ENCODE measurements at regions not wholly inside any gene's neighbourhood (a gene's known extent, or its start where the extent isn't known, plus 50 kb on each side); places are given as distances from the start of the nearest gene placed in this dataset.
A peak's percentile ranks its signal among the peaks of the same experiment; 100 is the strongest.

GRCh38 chr19:30173593-30174356 lies 198.4 kb upstream of the ZNF536 start:
- no peak for DNase-seq

GRCh38 chr19:30174357-30174645 lies 197.9 kb upstream of the ZNF536 start:
- DNase-seq = no peak

GRCh38 chr19:30174791-30175190 lies 197.4 kb upstream of the ZNF536 start:
- no peak for DNase-seq

GRCh38 chr19:30175987-30176386 lies 196.2 kb upstream of the ZNF536 start:
- DNase-seq = no peak

GRCh38 chr19:30178721-30179402 lies 193.3 kb upstream of the ZNF536 start:
- DNase-seq = no peak

GRCh38 chr19:30180691-30181090 lies 191.5 kb upstream of the ZNF536 start:
- no peak for DNase-seq

GRCh38 chr19:30183807-30184490 lies 188.2 kb upstream of the ZNF536 start:
- DNase-seq = no peak

GRCh38 chr19:30202060-30202600 lies 170.1 kb upstream of the ZNF536 start:
- DNase-seq = no peak

- DNase-seq = no peak
Measured at GRCh38 chr19:30204721-30205120, 167.5 kb upstream of the ZNF536 start.

GRCh38 chr19:30206187-30206586 lies 166.0 kb upstream of the ZNF536 start:
- DNase-seq = no peak

- no peak for DNase-seq
Measured at GRCh38 chr19:30207357-30207756, 164.8 kb upstream of the ZNF536 start.

GRCh38 chr19:30208436-30209060 lies 163.6 kb upstream of the ZNF536 start:
- no peak for DNase-seq

GRCh38 chr19:30209617-30210600 lies 162.3 kb upstream of the ZNF536 start:
- DNase-seq = no peak

- DNase-seq = no peak
Measured at GRCh38 chr19:30212574-30212973, 159.6 kb upstream of the ZNF536 start.

- DNase-seq = peak in 1 of 2 experiments; percentile 18
Measured at GRCh38 chr19:30214651-30215051, 157.5 kb upstream of the ZNF536 start.

GRCh38 chr19:30215248-30215647 lies 156.9 kb upstream of the ZNF536 start:
- no peak for DNase-seq

GRCh38 chr19:30216453-30216852 lies 155.7 kb upstream of the ZNF536 start:
- DNase-seq = no peak

- no peak for DNase-seq
Measured at GRCh38 chr19:30217461-30217860, 154.7 kb upstream of the ZNF536 start.

GRCh38 chr19:30219702-30220101 lies 152.5 kb upstream of the ZNF536 start:
- no peak for DNase-seq

GRCh38 chr19:30221176-30221575 lies 151.0 kb upstream of the ZNF536 start:
- no peak for DNase-seq

GRCh38 chr19:30222428-30222873 lies 149.7 kb upstream of the ZNF536 start:
- peak in 1 of 2 experiments; percentile 29 for DNase-seq
